ENCODE measurements at regions not wholly inside any gene's neighbourhood (a gene's known extent, or its start where the extent isn't known, plus 50 kb on each side); places are given as distances from the start of the nearest gene placed in this dataset.

GRCh38 chr11:19578871-19579270 is 133.8 kb upstream of the NAV2 start:
- no peak for ATAC-seq
- intact Hi-C loops (cut with DNase I): loop anchor here in 3 of 10 donors (5.0 to 10.0 kb wide), 2 partner anchors 133 to 136 kb away; partner anchors contain the start of gene NAV2 (in 3 of the 3)
- Histone ChIP-seq H3K36me3 (no peaks in the 10 kb centered on the region), H3K9me3 (no peaks in the 10 kb centered on the region), H3K27me3 (no peaks in the 10 kb centered on the region), H3K4me1 (peaks cover 10 to 55% (median 36%) of the 10 kb centered on the region in 12 donors), H3K27ac (peak overlapping the region; percentile 72 to 92 (median 88)), H3K4me3 (no peak overlapping the region)
- no peak for TF ChIP-seq POLR2A (IDR thresholded peaks at IDR 0.05)
- TF ChIP-seq, protein P1, sequence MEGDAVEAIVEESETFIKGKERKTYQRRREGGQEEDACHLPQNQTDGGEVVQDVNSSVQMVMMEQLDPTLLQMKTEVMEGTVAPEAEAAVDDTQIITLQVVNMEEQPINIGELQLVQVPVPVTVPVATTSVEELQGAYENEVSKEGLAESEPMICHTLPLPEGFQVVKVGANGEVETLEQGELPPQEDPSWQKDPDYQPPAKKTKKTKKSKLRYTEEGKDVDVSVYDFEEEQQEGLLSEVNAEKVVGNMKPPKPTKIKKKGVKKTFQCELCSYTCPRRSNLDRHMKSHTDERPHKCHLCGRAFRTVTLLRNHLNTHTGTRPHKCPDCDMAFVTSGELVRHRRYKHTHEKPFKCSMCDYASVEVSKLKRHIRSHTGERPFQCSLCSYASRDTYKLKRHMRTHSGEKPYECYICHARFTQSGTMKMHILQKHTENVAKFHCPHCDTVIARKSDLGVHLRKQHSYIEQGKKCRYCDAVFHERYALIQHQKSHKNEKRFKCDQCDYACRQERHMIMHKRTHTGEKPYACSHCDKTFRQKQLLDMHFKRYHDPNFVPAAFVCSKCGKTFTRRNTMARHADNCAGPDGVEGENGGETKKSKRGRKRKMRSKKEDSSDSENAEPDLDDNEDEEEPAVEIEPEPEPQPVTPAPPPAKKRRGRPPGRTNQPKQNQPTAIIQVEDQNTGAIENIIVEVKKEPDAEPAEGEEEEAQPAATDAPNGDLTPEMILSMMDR (IDR thresholded peaks at IDR 0.05): no peak
- WGBS, 4 donors: 70 to 88% (median 79%) methylated on average over 2 of the region's 2 CpGs
- no peak for DNase-seq

DNA sequence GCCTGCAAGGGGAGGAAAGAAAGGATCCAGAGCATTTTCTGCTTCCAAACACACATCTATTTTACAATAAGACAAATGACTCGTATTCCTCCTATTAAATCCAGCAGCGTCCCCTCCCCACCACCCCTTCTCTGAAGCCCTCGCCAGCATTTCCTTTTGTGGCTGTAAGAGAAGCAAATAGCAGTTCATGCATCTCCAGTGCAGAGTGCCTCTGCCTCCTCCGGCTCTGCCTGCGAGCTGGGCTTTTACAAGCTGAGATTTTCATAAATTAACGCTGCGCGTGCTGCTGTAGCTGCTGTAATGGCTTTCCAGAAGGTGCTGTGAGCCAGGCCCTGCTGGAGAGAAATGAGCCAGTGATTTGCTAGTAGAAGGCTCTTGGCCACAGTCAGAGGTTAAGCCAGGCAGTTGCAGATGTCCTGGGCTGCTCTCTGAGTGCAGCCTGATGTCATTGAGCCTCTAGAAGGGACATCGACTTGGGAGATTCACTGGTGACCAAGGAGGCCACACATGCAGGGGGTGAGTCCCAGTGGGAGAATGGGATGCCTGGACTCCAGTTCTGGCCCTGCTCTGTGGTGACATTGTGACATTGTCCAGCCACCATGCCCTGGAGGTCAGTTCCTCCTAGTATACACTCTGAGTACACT is 134.5 kb upstream of the NAV2 start:
- WGBS, 4 donors: 1 to 6% (median 5%) methylated on average over 5 to 9 of the region's 9 CpGs
- Histone ChIP-seq H3K9me3 (no peaks in the 10 kb centered on the region), H3K27ac (peak overlapping the region; percentile 72 to 92 (median 88)), H3K4me1 (peaks cover 10 to 63% (median 36%) of the 10 kb centered on the region in 12 donors), H3K36me3 (no peaks in the 10 kb centered on the region), H3K27me3 (no peaks in the 10 kb centered on the region), H3K4me3 (peak overlapping the region in 4 of 12 donors; percentile 3 to 15 (median 8))
- peak in 4 of 5 donors; percentile 48 to 73 (median 62) for DNase-seq
- TF ChIP-seq, protein P1 (IDR thresholded peaks at IDR 0.05): no peak
- TF ChIP-seq POLR2A (IDR thresholded peaks at IDR 0.05): no peak
- intact Hi-C loops (cut with DNase I): loop anchor here in 5 of 10 donors (2.0 to 10.0 kb wide), 3 partner anchors 134 to 137 kb away; partner anchors contain the start of gene NAV2 (in 5 of the 5)
- ATAC-seq: peak; percentile 56 to 71 (median 69)

DNA sequence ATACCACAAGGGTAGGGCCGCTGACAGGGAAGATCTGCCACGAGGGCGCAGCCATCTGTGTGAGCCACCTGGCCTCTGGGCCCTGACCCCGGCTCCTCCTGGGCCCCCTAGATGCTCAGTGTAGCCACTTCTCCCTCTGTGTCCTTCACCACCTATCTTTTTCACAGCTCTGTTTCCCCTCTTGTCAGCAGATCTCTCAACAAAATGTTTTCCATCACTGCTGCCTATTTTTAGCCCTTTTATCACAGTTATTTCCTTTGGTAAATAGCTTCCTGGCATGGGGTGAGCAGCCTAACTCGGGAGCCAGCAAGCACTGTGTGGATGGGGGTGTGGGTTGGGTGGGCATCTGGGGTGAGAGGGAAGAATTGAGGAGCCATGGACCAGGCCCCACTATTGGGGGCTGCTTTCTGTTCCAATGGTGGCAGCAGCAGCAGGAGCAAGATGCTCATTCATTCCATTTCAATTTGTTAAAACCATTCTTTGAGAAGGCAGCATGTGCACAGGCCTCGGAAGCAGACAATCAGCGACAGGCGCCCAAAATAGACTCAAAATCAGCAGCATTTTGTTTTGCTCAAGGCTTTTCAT is 135.2 kb upstream of the NAV2 start:
- TF ChIP-seq, protein P1 (IDR thresholded peaks at IDR 0.05): no peak
- TF ChIP-seq POLR2A (IDR thresholded peaks at IDR 0.05): no peak
- WGBS, 4 donors: 11 to 22% (median 14%) methylated on average over 8 of the region's 8 CpGs
- peak; percentile 73 to 82 (median 79) for ATAC-seq
- Histone ChIP-seq H3K9me3 (no peaks in the 10 kb centered on the region), H3K4me1 (peaks cover 10 to 65% (median 36%) of the 10 kb centered on the region in 12 donors), H3K27me3 (no peaks in the 10 kb centered on the region), H3K27ac (peak overlapping the region; percentile 72 to 92 (median 88)), H3K4me3 (no peak overlapping the region), H3K36me3 (no peaks in the 10 kb centered on the region)
- intact Hi-C loops (cut with DNase I): loop anchor here in 5 of 10 donors (2.0 to 10.0 kb wide), 3 partner anchors 135 to 137 kb away; partner anchors contain the start of gene NAV2 (in 5 of the 5)
- DNase-seq: peak in 4 of 5 donors; percentile 41 to 58 (median 51)

DNA sequence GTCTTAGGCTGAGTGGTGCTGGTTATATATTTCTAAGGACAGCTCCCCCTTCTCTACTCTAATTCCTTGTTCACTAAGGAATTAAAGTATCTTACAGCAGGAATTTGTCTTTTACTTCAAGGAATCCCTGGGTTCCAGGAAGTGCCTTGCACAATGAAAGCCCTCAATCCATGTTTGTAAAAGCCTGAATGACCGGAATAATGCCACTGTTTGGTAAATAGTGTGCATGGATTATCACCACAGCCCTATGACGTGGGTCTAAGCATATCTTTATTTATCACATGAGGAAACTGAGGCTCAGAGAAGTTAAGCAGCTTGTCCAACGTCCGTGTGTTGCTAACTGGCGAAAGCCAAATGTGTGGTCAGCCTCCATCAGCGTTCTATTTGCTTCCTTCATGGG is 135.7 kb upstream of the NAV2 start:
- no peak for DNase-seq
- no peak overlapping the region for H3K4me3 ChIP-seq
- intact Hi-C loops (cut with DNase I): loop anchor here in 5 of 10 donors (2.0 to 10.0 kb wide), 3 partner anchors 135 to 138 kb away; partner anchors contain the start of gene NAV2 (in 5 of the 5)
- WGBS, 4 donors: 53 to 63% (median 60%) methylated on average over 6 of the region's 6 CpGs
- TF ChIP-seq, protein P1 (IDR thresholded peaks at IDR 0.05): no peak
- TF ChIP-seq POLR2A (IDR thresholded peaks at IDR 0.05): no peak
- H3K27ac ChIP-seq: peak overlapping the region; percentile 51 to 92 (median 88)
- H3K4me1 ChIP-seq: peaks cover 10 to 65% (median 36%) of the 10 kb centered on the region in 12 donors
- no peaks in the 10 kb centered on the region for H3K36me3 ChIP-seq
- no peaks in the 10 kb centered on the region for H3K27me3 ChIP-seq
- no peaks in the 10 kb centered on the region for H3K9me3 ChIP-seq
- no peak for ATAC-seq
